ENCODE measurements at regions not wholly inside any gene's neighbourhood (a gene's known extent, or its start where the extent isn't known, plus 50 kb on each side); places are given as distances from the start of the nearest gene placed in this dataset.

DNA sequence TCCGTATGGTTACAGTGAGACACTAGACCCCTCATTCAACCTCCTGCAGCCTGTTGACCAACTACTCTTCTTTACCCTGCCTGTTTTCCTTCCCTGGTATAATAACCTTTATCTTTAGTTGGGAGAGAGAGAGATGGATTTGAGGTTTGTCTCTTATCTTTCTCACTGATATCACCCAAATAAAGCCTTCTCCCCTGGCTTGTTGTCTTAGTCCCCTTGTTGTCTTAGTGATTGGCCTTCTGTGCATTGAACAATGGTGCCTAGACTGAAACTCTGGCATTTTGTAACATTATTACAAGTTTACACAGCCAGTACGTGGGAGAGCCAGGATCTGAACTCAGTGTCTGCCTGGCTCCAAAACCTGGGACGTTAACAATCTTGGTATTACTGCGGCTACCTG is 560.8 kb downstream of the HS3ST4 start:
- Histone ChIP-seq H4K20me1 (ENCODE audit: control insufficient read depth, insufficient read depth, low read depth, low read length) (no peaks in the 10 kb centered on the region), H3K36me3 (ENCODE audit: control insufficient read depth, low read length) (no peaks in the 10 kb centered on the region), H3K4me1 (ENCODE audit: control insufficient read depth, low read length) (no peaks in the 10 kb centered on the region), H3K9me2 (replicated peaks; ENCODE audit: control insufficient read depth, low read length) (no peaks in the 10 kb centered on the region), H3K79me2 (ENCODE audit: control insufficient read depth, low read length) (no peaks in the 10 kb centered on the region), H3K4me2 (ENCODE audit: low read length) (no peak overlapping the region), H3K27me3 (ENCODE audit: control insufficient read depth, low read length) (no peaks in the 10 kb centered on the region), H3K27ac (ENCODE audit: low read depth, low read length) (no peak overlapping the region), H3K4me3 (ENCODE audit: low read length) (no peak overlapping the region), H3K9me3 (ENCODE audit: control insufficient read depth, insufficient read depth, low read length) (no peaks in the 10 kb centered on the region), H3F3A (ENCODE audit: control insufficient read depth, insufficient read depth) (no peaks in the 10 kb centered on the region)
- no peak for TF ChIP-seq EZH2phosphoT487 (IDR thresholded peaks at IDR 0.05; ENCODE audit: borderline replicate concordance, low read length)
- TF ChIP-seq, protein P1, sequence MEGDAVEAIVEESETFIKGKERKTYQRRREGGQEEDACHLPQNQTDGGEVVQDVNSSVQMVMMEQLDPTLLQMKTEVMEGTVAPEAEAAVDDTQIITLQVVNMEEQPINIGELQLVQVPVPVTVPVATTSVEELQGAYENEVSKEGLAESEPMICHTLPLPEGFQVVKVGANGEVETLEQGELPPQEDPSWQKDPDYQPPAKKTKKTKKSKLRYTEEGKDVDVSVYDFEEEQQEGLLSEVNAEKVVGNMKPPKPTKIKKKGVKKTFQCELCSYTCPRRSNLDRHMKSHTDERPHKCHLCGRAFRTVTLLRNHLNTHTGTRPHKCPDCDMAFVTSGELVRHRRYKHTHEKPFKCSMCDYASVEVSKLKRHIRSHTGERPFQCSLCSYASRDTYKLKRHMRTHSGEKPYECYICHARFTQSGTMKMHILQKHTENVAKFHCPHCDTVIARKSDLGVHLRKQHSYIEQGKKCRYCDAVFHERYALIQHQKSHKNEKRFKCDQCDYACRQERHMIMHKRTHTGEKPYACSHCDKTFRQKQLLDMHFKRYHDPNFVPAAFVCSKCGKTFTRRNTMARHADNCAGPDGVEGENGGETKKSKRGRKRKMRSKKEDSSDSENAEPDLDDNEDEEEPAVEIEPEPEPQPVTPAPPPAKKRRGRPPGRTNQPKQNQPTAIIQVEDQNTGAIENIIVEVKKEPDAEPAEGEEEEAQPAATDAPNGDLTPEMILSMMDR (IDR thresholded peaks at IDR 0.05; ENCODE audit: low read depth, low read length, poor library complexity, severe bottlenecking), result no peak

- no peak overlapping the region for H3K27ac ChIP-seq (ENCODE audit: low read depth, low read length)
- no peaks in the 10 kb centered on the region for H3K79me2 ChIP-seq (ENCODE audit: control insufficient read depth, low read length)
- no peak overlapping the region for H3K4me3 ChIP-seq (ENCODE audit: low read length)
- no peaks in the 10 kb centered on the region for H3K9me2 ChIP-seq (replicated peaks; ENCODE audit: control insufficient read depth, low read length)
- no peaks in the 10 kb centered on the region for H3K36me3 ChIP-seq (ENCODE audit: control insufficient read depth, low read length)
- TF ChIP-seq, protein P1 (IDR thresholded peaks at IDR 0.05; ENCODE audit: low read depth, low read length, poor library complexity, severe bottlenecking), result no peak
- TF ChIP-seq EZH2phosphoT487 (IDR thresholded peaks at IDR 0.05; ENCODE audit: borderline replicate concordance, low read length), result no peak
- H3F3A ChIP-seq (ENCODE audit: control insufficient read depth, insufficient read depth), result no peaks in the 10 kb centered on the region
- no peaks in the 10 kb centered on the region for H3K9me3 ChIP-seq (ENCODE audit: control insufficient read depth, insufficient read depth, low read length)
- H4K20me1 ChIP-seq (ENCODE audit: control insufficient read depth, insufficient read depth, low read depth, low read length), result no peaks in the 10 kb centered on the region
- H3K27me3 ChIP-seq (ENCODE audit: control insufficient read depth, low read length), result no peaks in the 10 kb centered on the region
- H3K4me1 ChIP-seq (ENCODE audit: control insufficient read depth, low read length), result no peaks in the 10 kb centered on the region
- H3K4me2 ChIP-seq (ENCODE audit: low read length), result no peak overlapping the region
Observed at GRCh38 chr16:26261621-26262020, 569.9 kb downstream of the HS3ST4 start.

DNA sequence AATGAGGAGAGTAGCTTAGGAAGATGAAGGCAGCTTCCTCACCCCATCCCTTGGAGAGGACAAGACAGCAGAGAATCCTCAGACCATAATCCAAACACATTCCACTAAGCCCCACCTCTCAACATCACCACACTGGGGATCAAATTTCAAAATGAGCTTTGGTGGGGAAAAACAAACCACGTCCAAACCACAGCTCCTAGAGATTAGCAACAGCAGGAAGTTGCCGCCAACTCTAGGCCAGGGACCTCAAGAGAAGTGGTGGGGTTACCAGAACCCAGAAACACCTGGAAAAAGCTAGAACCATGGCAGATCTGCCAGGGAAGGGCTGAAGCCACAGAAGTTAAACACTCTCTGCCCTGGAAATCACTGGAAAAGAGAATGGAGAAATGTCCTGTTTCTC is 571.6 kb downstream of the HS3ST4 start:
- Histone ChIP-seq H3F3A (ENCODE audit: control insufficient read depth, insufficient read depth) (no peaks in the 10 kb centered on the region), H3K27ac (ENCODE audit: low read depth, low read length) (no peak overlapping the region), H4K20me1 (ENCODE audit: control insufficient read depth, insufficient read depth, low read depth, low read length) (no peaks in the 10 kb centered on the region), H3K4me3 (ENCODE audit: low read length) (no peak overlapping the region), H3K9me2 (replicated peaks; ENCODE audit: control insufficient read depth, low read length) (no peaks in the 10 kb centered on the region), H3K79me2 (ENCODE audit: control insufficient read depth, low read length) (no peaks in the 10 kb centered on the region), H3K4me1 (ENCODE audit: control insufficient read depth, low read length) (no peaks in the 10 kb centered on the region), H3K4me2 (ENCODE audit: low read length) (no peak overlapping the region), H3K36me3 (ENCODE audit: control insufficient read depth, low read length) (no peaks in the 10 kb centered on the region), H3K27me3 (ENCODE audit: control insufficient read depth, low read length) (no peaks in the 10 kb centered on the region), H3K9me3 (ENCODE audit: control insufficient read depth, insufficient read depth, low read length) (no peaks in the 10 kb centered on the region)
- no peak for TF ChIP-seq EZH2phosphoT487 (IDR thresholded peaks at IDR 0.05; ENCODE audit: borderline replicate concordance, low read length)
- TF ChIP-seq, protein P1 (IDR thresholded peaks at IDR 0.05; ENCODE audit: low read depth, low read length, poor library complexity, severe bottlenecking), result no peak

DNA sequence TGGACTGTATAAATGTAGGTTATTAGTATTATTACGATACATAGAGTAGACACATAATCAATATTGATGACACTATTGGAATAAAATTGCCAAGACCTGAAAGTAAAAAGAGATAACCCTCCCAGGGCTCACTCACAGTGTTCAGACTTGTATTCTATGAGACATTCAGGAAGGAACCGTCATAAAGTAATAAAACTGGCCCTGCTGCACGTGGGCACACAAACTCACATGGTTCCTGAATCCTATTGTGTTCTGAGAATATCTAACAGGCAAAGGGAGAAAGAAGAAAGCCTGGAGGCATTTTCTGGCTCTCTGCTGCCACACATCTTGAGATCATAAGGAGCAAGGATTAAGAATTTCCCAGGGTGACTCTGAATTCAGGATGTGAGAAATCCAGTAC is 575.9 kb downstream of the HS3ST4 start:
- TF ChIP-seq EZH2phosphoT487 (IDR thresholded peaks at IDR 0.05; ENCODE audit: borderline replicate concordance, low read length), result no peak
- TF ChIP-seq, protein P1 (IDR thresholded peaks at IDR 0.05; ENCODE audit: low read depth, low read length, poor library complexity, severe bottlenecking), result no peak
- Histone ChIP-seq H3K9me2 (replicated peaks; ENCODE audit: control insufficient read depth, low read length) (no peaks in the 10 kb centered on the region), H3K36me3 (ENCODE audit: control insufficient read depth, low read length) (no peaks in the 10 kb centered on the region), H3K9me3 (ENCODE audit: control insufficient read depth, insufficient read depth, low read length) (no peaks in the 10 kb centered on the region), H3K27ac (ENCODE audit: low read depth, low read length) (no peak overlapping the region), H3F3A (ENCODE audit: control insufficient read depth, insufficient read depth) (no peaks in the 10 kb centered on the region), H3K79me2 (ENCODE audit: control insufficient read depth, low read length) (no peaks in the 10 kb centered on the region), H3K27me3 (ENCODE audit: control insufficient read depth, low read length) (no peaks in the 10 kb centered on the region), H3K4me1 (ENCODE audit: control insufficient read depth, low read length) (no peaks in the 10 kb centered on the region), H3K4me2 (ENCODE audit: low read length) (no peak overlapping the region), H4K20me1 (ENCODE audit: control insufficient read depth, insufficient read depth, low read depth, low read length) (no peaks in the 10 kb centered on the region), H3K4me3 (ENCODE audit: low read length) (no peak overlapping the region)
